ENCODE measurements at regions not wholly inside any gene's neighbourhood (a gene's known extent, or its start where the extent isn't known, plus 50 kb on each side); places are given as distances from the start of the nearest gene placed in this dataset.

DNA sequence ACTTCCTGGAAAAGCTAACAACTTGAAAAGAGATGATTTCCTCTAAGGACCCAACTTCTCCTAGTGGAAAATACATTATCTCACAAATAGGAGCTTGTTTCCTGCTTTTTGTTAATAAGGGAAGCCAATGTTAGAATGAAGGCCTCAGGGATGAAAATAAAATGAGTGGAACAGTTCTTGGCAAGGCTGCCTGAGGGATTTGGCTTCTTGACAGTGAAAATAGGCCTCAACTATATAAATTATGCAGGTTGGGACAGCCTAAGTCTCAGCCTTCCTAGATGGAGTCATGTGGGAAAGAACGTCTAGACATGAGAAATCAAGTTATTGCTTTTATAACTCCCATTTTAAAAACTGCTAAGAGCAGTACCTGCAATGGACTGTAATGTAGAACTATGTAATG, 92.8 kb upstream of the FIBIN start:
- BruUV-seq (replicated peaks) = no TSS peak
- no peaks in the 10 kb centered on the region for H3K9me3 ChIP-seq (ENCODE audit: control insufficient read depth, insufficient read depth, low read depth, low read length)
- POLR2A ChIA-PET = no interaction called here
- H3K27me3 ChIP-seq (ENCODE audit: control insufficient read depth, insufficient read depth, low read length) = no peaks in the 10 kb centered on the region
- no peak overlapping the region for H3K4me3 ChIP-seq (ENCODE audit: low read depth in 2 of 2, low read length in 2 of 2)
- no peak for ATAC-seq
- H3K36me3 ChIP-seq (ENCODE audit: control insufficient read depth, insufficient read depth, low read length) = no peaks in the 10 kb centered on the region
- intact Hi-C loops (cut with micrococcal nuclease; ENCODE audit: unreplicated experiment) = no loop called here
- no peak for DNase-seq (ENCODE audit: low read depth, low spot score)
- in situ Hi-C loops (cut with HindIII; ENCODE audit: low pct_unique_long_range_greater_than_20kb, low sequenced_read_pairs) = no loop called here
- CTCF ChIA-PET = no interaction called here
- no peaks in the 10 kb centered on the region for H3K4me1 ChIP-seq (ENCODE audit: control insufficient read depth, insufficient read depth, low read length)
- no peak overlapping the region for H3K27ac ChIP-seq (ENCODE audit: low read length)
- TF ChIP-seq, protein P1, sequence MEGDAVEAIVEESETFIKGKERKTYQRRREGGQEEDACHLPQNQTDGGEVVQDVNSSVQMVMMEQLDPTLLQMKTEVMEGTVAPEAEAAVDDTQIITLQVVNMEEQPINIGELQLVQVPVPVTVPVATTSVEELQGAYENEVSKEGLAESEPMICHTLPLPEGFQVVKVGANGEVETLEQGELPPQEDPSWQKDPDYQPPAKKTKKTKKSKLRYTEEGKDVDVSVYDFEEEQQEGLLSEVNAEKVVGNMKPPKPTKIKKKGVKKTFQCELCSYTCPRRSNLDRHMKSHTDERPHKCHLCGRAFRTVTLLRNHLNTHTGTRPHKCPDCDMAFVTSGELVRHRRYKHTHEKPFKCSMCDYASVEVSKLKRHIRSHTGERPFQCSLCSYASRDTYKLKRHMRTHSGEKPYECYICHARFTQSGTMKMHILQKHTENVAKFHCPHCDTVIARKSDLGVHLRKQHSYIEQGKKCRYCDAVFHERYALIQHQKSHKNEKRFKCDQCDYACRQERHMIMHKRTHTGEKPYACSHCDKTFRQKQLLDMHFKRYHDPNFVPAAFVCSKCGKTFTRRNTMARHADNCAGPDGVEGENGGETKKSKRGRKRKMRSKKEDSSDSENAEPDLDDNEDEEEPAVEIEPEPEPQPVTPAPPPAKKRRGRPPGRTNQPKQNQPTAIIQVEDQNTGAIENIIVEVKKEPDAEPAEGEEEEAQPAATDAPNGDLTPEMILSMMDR (IDR thresholded peaks at IDR 0.05) = no peak
- no peak for TF ChIP-seq SIN3A (IDR thresholded peaks at IDR 0.05; ENCODE audit: borderline replicate concordance, insufficient read depth, low read depth, low read length)
- TF ChIP-seq, protein P2, sequence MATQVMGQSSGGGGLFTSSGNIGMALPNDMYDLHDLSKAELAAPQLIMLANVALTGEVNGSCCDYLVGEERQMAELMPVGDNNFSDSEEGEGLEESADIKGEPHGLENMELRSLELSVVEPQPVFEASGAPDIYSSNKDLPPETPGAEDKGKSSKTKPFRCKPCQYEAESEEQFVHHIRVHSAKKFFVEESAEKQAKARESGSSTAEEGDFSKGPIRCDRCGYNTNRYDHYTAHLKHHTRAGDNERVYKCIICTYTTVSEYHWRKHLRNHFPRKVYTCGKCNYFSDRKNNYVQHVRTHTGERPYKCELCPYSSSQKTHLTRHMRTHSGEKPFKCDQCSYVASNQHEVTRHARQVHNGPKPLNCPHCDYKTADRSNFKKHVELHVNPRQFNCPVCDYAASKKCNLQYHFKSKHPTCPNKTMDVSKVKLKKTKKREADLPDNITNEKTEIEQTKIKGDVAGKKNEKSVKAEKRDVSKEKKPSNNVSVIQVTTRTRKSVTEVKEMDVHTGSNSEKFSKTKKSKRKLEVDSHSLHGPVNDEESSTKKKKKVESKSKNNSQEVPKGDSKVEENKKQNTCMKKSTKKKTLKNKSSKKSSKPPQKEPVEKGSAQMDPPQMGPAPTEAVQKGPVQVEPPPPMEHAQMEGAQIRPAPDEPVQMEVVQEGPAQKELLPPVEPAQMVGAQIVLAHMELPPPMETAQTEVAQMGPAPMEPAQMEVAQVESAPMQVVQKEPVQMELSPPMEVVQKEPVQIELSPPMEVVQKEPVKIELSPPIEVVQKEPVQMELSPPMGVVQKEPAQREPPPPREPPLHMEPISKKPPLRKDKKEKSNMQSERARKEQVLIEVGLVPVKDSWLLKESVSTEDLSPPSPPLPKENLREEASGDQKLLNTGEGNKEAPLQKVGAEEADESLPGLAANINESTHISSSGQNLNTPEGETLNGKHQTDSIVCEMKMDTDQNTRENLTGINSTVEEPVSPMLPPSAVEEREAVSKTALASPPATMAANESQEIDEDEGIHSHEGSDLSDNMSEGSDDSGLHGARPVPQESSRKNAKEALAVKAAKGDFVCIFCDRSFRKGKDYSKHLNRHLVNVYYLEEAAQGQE (IDR thresholded peaks at IDR 0.05; ENCODE audit: insufficient read depth in 1 of 2, low read depth in 2 of 2, low read length in 1 of 2) = no peak
- no peak for TF ChIP-seq POLR2AphosphoS5 (IDR thresholded peaks at IDR 0.05; ENCODE audit: low read depth, low read length)
- TF ChIP-seq TCF7L2 (IDR thresholded peaks at IDR 0.05; ENCODE audit: low read depth, low read length) = no peak

DNA sequence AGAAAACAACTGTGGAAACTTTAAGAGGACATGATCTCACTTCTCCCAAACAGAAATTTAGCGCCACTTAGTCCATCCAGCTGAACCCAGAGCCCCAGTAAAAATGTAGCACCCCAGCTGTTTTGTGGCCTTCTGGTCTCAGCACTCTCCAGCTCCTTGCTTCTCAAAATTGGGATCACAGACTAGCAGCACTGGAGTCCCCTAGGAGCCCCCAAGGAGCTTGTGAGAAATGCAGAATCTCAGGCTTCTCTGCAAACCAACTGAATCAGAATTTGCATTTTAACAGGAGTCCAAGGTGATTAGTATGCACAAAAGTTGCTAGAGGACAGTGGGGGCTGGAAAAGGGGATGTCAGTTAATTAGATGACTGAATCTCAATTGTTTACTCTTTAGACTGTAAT, 89.8 kb upstream of the FIBIN start:
- in situ Hi-C loops (cut with HindIII; ENCODE audit: low pct_unique_long_range_greater_than_20kb, low sequenced_read_pairs) = no loop called here
- DNase-seq (ENCODE audit: low read depth, low spot score) (no peak), ATAC-seq (no peak)
- Histone ChIP-seq H3K4me3 (ENCODE audit: low read depth in 2 of 2, low read length in 2 of 2) (no peak overlapping the region), H3K4me1 (ENCODE audit: control insufficient read depth, insufficient read depth, low read length) (no peaks in the 10 kb centered on the region), H3K9me3 (ENCODE audit: control insufficient read depth, insufficient read depth, low read depth, low read length) (no peaks in the 10 kb centered on the region), H3K27me3 (ENCODE audit: control insufficient read depth, insufficient read depth, low read length) (no peaks in the 10 kb centered on the region), H3K27ac (ENCODE audit: low read length) (no peak overlapping the region), H3K36me3 (ENCODE audit: control insufficient read depth, insufficient read depth, low read length) (no peaks in the 10 kb centered on the region)
- CTCF ChIA-PET = no interaction called here
- intact Hi-C loops (cut with micrococcal nuclease; ENCODE audit: unreplicated experiment) = no loop called here
- BruUV-seq (replicated peaks) = no TSS peak
- POLR2A ChIA-PET = no interaction called here
- TF ChIP-seq, protein P1 (IDR thresholded peaks at IDR 0.05) = no peak
- no peak for TF ChIP-seq POLR2AphosphoS5 (IDR thresholded peaks at IDR 0.05; ENCODE audit: low read depth, low read length)
- TF ChIP-seq, protein P2 (IDR thresholded peaks at IDR 0.05; ENCODE audit: insufficient read depth in 1 of 2, low read depth in 2 of 2, low read length in 1 of 2) = no peak
- no peak for TF ChIP-seq TCF7L2 (IDR thresholded peaks at IDR 0.05; ENCODE audit: low read depth, low read length)
- TF ChIP-seq SIN3A (IDR thresholded peaks at IDR 0.05; ENCODE audit: borderline replicate concordance, insufficient read depth, low read depth, low read length) = no peak

All from Panc1 (cell line).